22Rv1 (cell line): ENCODE measurements at regions not wholly inside any gene's neighbourhood (a gene's known extent, or its start where the extent isn't known, plus 50 kb on each side); places are given as distances from the start of the nearest gene placed in this dataset.

Source experiments
- ZFX ChIP-seq: fragments of 450-650 bp; IDR thresholded peaks from 2 replicates; pipeline ENCODE4 v1.6.1; 2017; ENCODE audit warnings: antibody characterized with exemption, borderline replicate concordance
- TF ChIP-seq, protein P1 (sequence below): fragments of 450-650 bp; IDR thresholded peaks from 2 replicates; pipeline ENCODE4 v1.5.1; 2017; ENCODE audit warnings: mild to moderate bottlenecking

DNA sequence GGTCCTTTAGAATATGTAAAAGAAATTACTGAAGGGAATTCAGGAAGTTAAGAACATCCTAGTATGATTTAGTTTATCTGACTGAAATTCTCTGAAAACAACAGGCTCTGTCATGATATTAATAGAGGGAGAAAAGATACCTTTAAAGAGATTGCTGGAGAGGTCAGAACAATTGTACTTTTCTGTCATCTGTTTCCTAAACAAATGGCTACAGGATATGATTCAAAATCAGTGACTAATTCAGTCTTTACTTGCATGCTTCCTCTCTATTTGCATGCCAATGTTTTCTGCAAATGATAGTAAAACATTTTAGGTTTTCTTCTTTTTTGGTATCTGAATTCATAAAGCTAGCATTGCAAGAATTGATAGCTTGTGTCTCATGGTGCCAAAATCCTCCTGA, 616.7 kb upstream of the PCDH7 start:
- TF ChIP-seq, protein P1, sequence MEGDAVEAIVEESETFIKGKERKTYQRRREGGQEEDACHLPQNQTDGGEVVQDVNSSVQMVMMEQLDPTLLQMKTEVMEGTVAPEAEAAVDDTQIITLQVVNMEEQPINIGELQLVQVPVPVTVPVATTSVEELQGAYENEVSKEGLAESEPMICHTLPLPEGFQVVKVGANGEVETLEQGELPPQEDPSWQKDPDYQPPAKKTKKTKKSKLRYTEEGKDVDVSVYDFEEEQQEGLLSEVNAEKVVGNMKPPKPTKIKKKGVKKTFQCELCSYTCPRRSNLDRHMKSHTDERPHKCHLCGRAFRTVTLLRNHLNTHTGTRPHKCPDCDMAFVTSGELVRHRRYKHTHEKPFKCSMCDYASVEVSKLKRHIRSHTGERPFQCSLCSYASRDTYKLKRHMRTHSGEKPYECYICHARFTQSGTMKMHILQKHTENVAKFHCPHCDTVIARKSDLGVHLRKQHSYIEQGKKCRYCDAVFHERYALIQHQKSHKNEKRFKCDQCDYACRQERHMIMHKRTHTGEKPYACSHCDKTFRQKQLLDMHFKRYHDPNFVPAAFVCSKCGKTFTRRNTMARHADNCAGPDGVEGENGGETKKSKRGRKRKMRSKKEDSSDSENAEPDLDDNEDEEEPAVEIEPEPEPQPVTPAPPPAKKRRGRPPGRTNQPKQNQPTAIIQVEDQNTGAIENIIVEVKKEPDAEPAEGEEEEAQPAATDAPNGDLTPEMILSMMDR = no peak
- TF ChIP-seq ZFX = no peak
